IMR-90 (cell line): ENCODE measurements at regions not wholly inside any gene's neighbourhood (a gene's known extent, or its start where the extent isn't known, plus 50 kb on each side); places are given as distances from the start of the nearest gene placed in this dataset.

Experiments
- ATAC-seq: fragments of 200-7000 bp; cut with Tn5 transposase; 2 replicates; pipeline ENCODE4 v1.9.1; 2020; ENCODE audit warnings: low read depth, mild to moderate bottlenecking, moderate library complexity
- BruUV-seq: library from RNA; stranded (reverse); fragments of 400-500 nt; replicated peaks from 2 replicates; lab custom pipeline; 2021; lab: Mats Ljungman, UMichigan
- CTCF ChIA-PET: fragments of 300-600 bp; formaldehyde crosslinking; extraction: SDS; loops from one replicate; lab custom pipeline; 2021; ENCODE audit warnings: antibody characterized with exemption; lab: Yijun Ruan, JAX
- POLR2A ChIA-PET: fragments of 300-600 bp; sonication (Branson Sonifier 250); formaldehyde crosslinking; loops from one replicate; lab custom pipeline; 2022; ENCODE audit warnings: antibody characterized with exemption; ENCODE audit not compliant: unreplicated experiment; lab: Charles Lee
- DNase-seq: peaks from one replicate; pipeline ENCODE4 v3.0.0; 2013
- H2AFZ ChIP-seq: replicated peaks from 2 replicates; pipeline ENCODE3; 2013; ENCODE audit warnings: low read length, mild to moderate bottlenecking; ENCODE audit not compliant: poor library complexity
- H2AK5ac ChIP-seq: 2 replicates; pipeline ENCODE4 v1.6.1; 2013; ENCODE audit warnings: low read depth, low read length, inconsistent platforms
- H2AK9ac ChIP-seq: replicated peaks from 2 replicates; pipeline ENCODE3; 2013; ENCODE audit warnings: mild to moderate bottlenecking, low read depth, low read length, moderate library complexity; ENCODE audit not compliant: poor library complexity
- H2BK120ac ChIP-seq: 2 replicates; pipeline ENCODE4 v1.6.1; 2013; ENCODE audit warnings: low read depth, low read length, inconsistent platforms
- H2BK15ac ChIP-seq: 3 replicates; pipeline ENCODE4 v1.6.1; 2013; ENCODE audit warnings: low read depth, low read length, inconsistent platforms
- H2BK20ac ChIP-seq: 2 replicates; pipeline ENCODE4 v1.6.1; 2013; ENCODE audit warnings: low read depth, mild to moderate bottlenecking, inconsistent platforms, low read length, moderate library complexity
- H2BK5ac ChIP-seq: 2 replicates; pipeline ENCODE4 v1.6.1; 2013; ENCODE audit warnings: mild to moderate bottlenecking, low read depth, low read length, inconsistent platforms; ENCODE audit not compliant: poor library complexity, severe bottlenecking
- H3K14ac ChIP-seq: replicated peaks from 2 replicates; pipeline ENCODE4 v1.6.1; 2013; ENCODE audit warnings: low read depth, low read length, inconsistent platforms
- H3K18ac ChIP-seq: 2 replicates; pipeline ENCODE4 v1.6.1; 2013; ENCODE audit warnings: low read depth, low read length, control low read depth
- H3K23ac ChIP-seq: 2 replicates; pipeline ENCODE4 v1.6.1; 2013; ENCODE audit warnings: low read depth, low read length, inconsistent platforms
- H3K27ac ChIP-seq: 2 replicates; pipeline ENCODE4 v1.5.1; 2013; ENCODE audit warnings: mild to moderate bottlenecking, control low read depth, low read length; ENCODE audit not compliant: insufficient read depth
- H3K27me3 ChIP-seq: 2 replicates; pipeline ENCODE4 v1.6.1; 2013; ENCODE audit warnings: low read length; ENCODE audit not compliant: control insufficient read depth, insufficient read depth
- H3K36me3 ChIP-seq: 2 replicates; pipeline ENCODE4 v1.6.1; 2013; ENCODE audit warnings: low read length, mixed read lengths; ENCODE audit not compliant: control insufficient read depth, insufficient read depth
- H3K4ac ChIP-seq: 2 replicates; pipeline ENCODE4 v1.6.1; 2013; ENCODE audit warnings: low read depth, low read length, inconsistent platforms
- H3K4me1 ChIP-seq: 2 replicates; pipeline ENCODE4 v1.6.1; 2013; ENCODE audit warnings: low read length, mixed read lengths; ENCODE audit not compliant: control insufficient read depth, insufficient read depth
- H3K4me2 ChIP-seq: 2 replicates; pipeline ENCODE4 v1.6.1; 2013; ENCODE audit warnings: low read depth, mild to moderate bottlenecking, control low read depth, low read length, moderate library complexity
- H3K4me3 ChIP-seq: 2 replicates; pipeline ENCODE4 v1.5.1; 2013; ENCODE audit warnings: low read depth, mild to moderate bottlenecking, control low read depth, low read length, moderate library complexity; ENCODE audit not compliant: insufficient read depth
- H3K56ac ChIP-seq: 2 replicates; pipeline ENCODE4 v1.6.1; 2013; ENCODE audit warnings: low read length, inconsistent platforms; ENCODE audit not compliant: insufficient read depth; ENCODE audit errors: extremely low read depth
- H3K79me1 ChIP-seq, 2 experiments: 2 replicates each; pipeline ENCODE4 v1.6.1; 2013; ENCODE audit warnings: low read length in 2 of 2, inconsistent platforms in 1 of 2, low read depth in 1 of 2
- H3K9ac ChIP-seq: 2 replicates; pipeline ENCODE4 v1.6.1; 2013; ENCODE audit warnings: low read depth, low read length, control low read depth
- H3K9me1 ChIP-seq: 2 replicates; pipeline ENCODE4 v1.6.1; 2013; ENCODE audit warnings: low read length, inconsistent platforms; ENCODE audit not compliant: insufficient read depth
- H3K9me3 ChIP-seq: 2 replicates; pipeline ENCODE4 v1.6.1; 2013; ENCODE audit warnings: low read length; ENCODE audit not compliant: control insufficient read depth, insufficient read depth
- H4K20me1 ChIP-seq: 2 replicates; pipeline ENCODE4 v1.6.1; 2013; ENCODE audit warnings: low read length, inconsistent platforms; ENCODE audit not compliant: insufficient read depth
- H4K5ac ChIP-seq: 2 replicates; pipeline ENCODE4 v1.6.1; 2013; ENCODE audit warnings: mild to moderate bottlenecking, low read depth, low read length, control low read depth
- H4K8ac ChIP-seq, 2 experiments: 2 replicates each; pipeline ENCODE4 v1.6.1; 2013; ENCODE audit warnings: low read depth in 2 of 2, low read length in 2 of 2, control low read depth in 1 of 2, inconsistent platforms in 1 of 2
- H4K91ac ChIP-seq: 2 replicates; pipeline ENCODE4 v1.6.1; 2013; ENCODE audit warnings: low read depth, low read length, inconsistent platforms; ENCODE audit not compliant: insufficient read depth
- BHLHE40 ChIP-seq: fragments of 150-350 bp; IDR thresholded peaks from 2 replicates; pipeline ENCODE4 v1.6.1; 2016; ENCODE audit warnings: mild to moderate bottlenecking, low read depth, low read length
- CEBPB ChIP-seq: IDR thresholded peaks from 2 replicates; pipeline ENCODE4 v1.6.1; 2012; ENCODE audit warnings: low read depth, low read length, improper control_type of control experiment
- CHD1 ChIP-seq: IDR thresholded peaks from 2 replicates; pipeline ENCODE4 v1.6.1; 2012; ENCODE audit warnings: low read depth, low read length, improper control_type of control experiment
- ELK1 ChIP-seq: fragments of 150-350 bp; IDR thresholded peaks from 2 replicates; pipeline ENCODE4 v1.6.1; 2016; ENCODE audit warnings: low read depth, mild to moderate bottlenecking, low read length, moderate library complexity, borderline replicate concordance
- FOS ChIP-seq: fragments of 150-350 bp; IDR thresholded peaks from 2 replicates; pipeline ENCODE4 v1.6.1; 2016; ENCODE audit warnings: low read depth, low read length
- MAFK ChIP-seq: IDR thresholded peaks from 2 replicates; pipeline ENCODE4 v1.6.1; 2012; ENCODE audit warnings: low read depth, low read length, improper control_type of control experiment
- MAZ ChIP-seq: IDR thresholded peaks from 2 replicates; pipeline ENCODE4 v1.6.1; 2012; ENCODE audit warnings: low read depth, mild to moderate bottlenecking, low read length, improper control_type of control experiment, moderate library complexity, borderline replicate concordance
- MXI1 ChIP-seq: IDR thresholded peaks from 2 replicates; pipeline ENCODE4 v1.6.1; 2012; ENCODE audit warnings: low read depth, mild to moderate bottlenecking, low read length, moderate library complexity, borderline replicate concordance
- NFE2L2 ChIP-seq: fragments of 150-350 bp; IDR thresholded peaks from 2 replicates; pipeline ENCODE4 v1.6.1; 2016; ENCODE audit warnings: low read depth, mild to moderate bottlenecking, low read length
- POLR2A ChIP-seq: IDR thresholded peaks from 2 replicates; pipeline ENCODE4 v1.6.1; 2012; ENCODE audit warnings: mild to moderate bottlenecking, low read depth, low read length
- RAD21 ChIP-seq: IDR thresholded peaks from 2 replicates; pipeline ENCODE4 v1.6.1; 2012; ENCODE audit warnings: low read length, improper control_type of control experiment
- RCOR1 ChIP-seq: IDR thresholded peaks from 2 replicates; pipeline ENCODE4 v1.6.1; 2012; ENCODE audit warnings: mild to moderate bottlenecking, low read length, improper control_type of control experiment; ENCODE audit not compliant: insufficient replicate concordance
- RFX5 ChIP-seq: IDR thresholded peaks from 2 replicates; pipeline ENCODE4 v1.8.0; 2012; ENCODE audit warnings: low read depth, mild to moderate bottlenecking, low read length, moderate library complexity
- SMC3 ChIP-seq: fragments of 150-350 bp; IDR thresholded peaks from 2 replicates; pipeline ENCODE4 v1.6.1; 2016; ENCODE audit warnings: low read depth, mild to moderate bottlenecking, antibody characterized with exemption, low read length, moderate library complexity
- USF2 ChIP-seq: fragments of 150-350 bp; IDR thresholded peaks from 2 replicates; pipeline ENCODE4 v1.6.1; 2017; ENCODE audit warnings: mild to moderate bottlenecking, antibody characterized with exemption, low read length, low read depth
- WGBS, 2 experiments: methylation state at CpG; one replicate each; pipeline versions ENCODE4 v1.1.5 to v1.1.7; 2013; ENCODE audit warnings: missing lambda C conversion rate in 2 of 2; ENCODE audit not compliant: insufficient read length in 1 of 2; ENCODE audit errors: extremely low coverage in 2 of 2; 5-methylcytosine and 5-hydroxymethylcytosine counted together
- dilution Hi-C: fragments of 300-500 bp; cut with HindIII; formaldehyde crosslinking; loops from one replicate; pipeline ENCODE4 v1.14.3; 2018; ENCODE audit warnings: low sequenced_read_pairs; ENCODE audit not compliant: unreplicated experiment
- in situ Hi-C: fragments of 300-500 bp; cut with MboI; formaldehyde crosslinking; loops from 3 replicates; pipeline ENCODE4 v1.14.3; 2019; ENCODE audit warnings: low sequenced_read_pairs, inconsistent platforms, mixed read lengths
- intact Hi-C: fragments of 100-400 bp; cut with micrococcal nuclease; formaldehyde crosslinking; loops from 2 replicates; pipeline ENCODE4 v1.10.0; 2022

- 73% methylated on average over 3 of the region's 7 CpGs; no CpG with 5 or more reads in 1 of the 2 experiments for WGBS, 2 experiments
- H2BK120ac ChIP-seq = no peak overlapping the region
- no peak overlapping the region for H3K23ac ChIP-seq
- no peaks in the 10 kb centered on the region for H4K20me1 ChIP-seq
- H2BK5ac ChIP-seq = no peak overlapping the region
- no peak overlapping the region for H2BK15ac ChIP-seq
- no peak overlapping the region for H2AFZ ChIP-seq
- H3K4ac ChIP-seq = no peak overlapping the region
- H3K4me2 ChIP-seq = no peak overlapping the region
- no peak overlapping the region for H3K9ac ChIP-seq
- H3K9me3 ChIP-seq = peaks cover 10% of the 10 kb centered on the region
- H3K4me1 ChIP-seq = peaks cover 5% of the 10 kb centered on the region
- CTCF ChIA-PET = interaction anchor here (0.5 kb wide), 1 partner anchor 24 kb away, joined by 3 read pairs; no protein-coding TSS in a partner anchor
- ATAC-seq (no peak), DNase-seq (no peak)
- H2BK20ac ChIP-seq = no peak overlapping the region
- H3K14ac ChIP-seq = no peak overlapping the region
- H4K8ac ChIP-seq = no peak overlapping the region
- POLR2A ChIA-PET = no interaction called here
- H3K27ac ChIP-seq = no peak overlapping the region
- peaks cover 6% of the 10 kb centered on the region for H3K9me1 ChIP-seq
- H3K36me3 ChIP-seq = no peaks in the 10 kb centered on the region
- H2AK9ac ChIP-seq = no peak overlapping the region
- no peak overlapping the region for H2AK5ac ChIP-seq
- dilution Hi-C loops (no loop called here), in situ Hi-C loops (no loop called here), intact Hi-C loops (no loop called here)
- TF ChIP-seq RAD21 (no peak), BHLHE40 (no peak), RFX5 (no peak), RCOR1 (no peak), CEBPB (no peak), SMC3 (no peak), MAZ (no peak), USF2 (no peak), CHD1 (no peak), ELK1 (no peak), POLR2A (no peak), MAFK (no peak), MXI1 (no peak), NFE2L2 (no peak), FOS (no peak)
- no peak overlapping the region for H4K91ac ChIP-seq
- H3K18ac ChIP-seq = no peak overlapping the region
- H4K5ac ChIP-seq = no peak overlapping the region
- no peak overlapping the region for H3K56ac ChIP-seq
- no peak overlapping the region for H3K4me3 ChIP-seq
- H3K27me3 ChIP-seq = peaks cover 5% of the 10 kb centered on the region
- BruUV-seq = no TSS peak
- H3K79me1 ChIP-seq = no peaks in the 10 kb centered on the region
Observed at GRCh38 chr15:58257776-58258325, 119.7 kb downstream of the AQP9 start.
